Inflammatory macrophage treated with lipopolysaccharide for 1 hour (primary cell): ENCODE measurements at regions not wholly inside any gene's neighbourhood (a gene's known extent, or its start where the extent isn't known, plus 50 kb on each side); places are given as distances from the start of the nearest gene placed in this dataset.

Experiments used
- DNase-seq, 2 donors: peaks; one replicate each; pipeline ENCODE4 v3.0.0-alpha.2; 2020 to 2022

GRCh38 chr3:34200576-34200975, 402.1 kb downstream of the PDCD6IP start:
- DNase-seq = no peak

- DNase-seq = no peak
Measured at GRCh38 chr3:34202975-34203374, 404.5 kb downstream of the PDCD6IP start.

GRCh38 chr3:34203386-34203785, 405.0 kb downstream of the PDCD6IP start:
- no peak for DNase-seq

DNA sequence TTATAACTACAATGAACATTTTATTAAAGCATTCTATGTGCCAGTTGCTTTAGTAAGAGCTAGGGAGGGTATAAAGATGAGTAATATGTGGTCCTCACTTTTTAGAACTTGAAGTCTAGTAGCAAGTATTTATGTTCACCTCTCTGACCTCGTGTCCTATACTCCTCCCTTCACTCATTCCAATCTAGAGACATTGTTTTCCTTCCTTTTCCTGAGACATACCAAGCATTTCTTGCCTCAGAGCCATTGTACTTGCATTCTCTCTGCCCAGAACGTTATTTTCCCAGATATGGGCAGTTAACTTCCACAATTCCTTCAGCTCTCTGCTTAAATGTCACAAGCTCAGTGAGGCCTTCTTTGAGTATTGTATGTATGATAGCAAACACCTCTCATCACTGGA, 408.6 kb downstream of the PDCD6IP start:
- DNase-seq = no peak

DNA sequence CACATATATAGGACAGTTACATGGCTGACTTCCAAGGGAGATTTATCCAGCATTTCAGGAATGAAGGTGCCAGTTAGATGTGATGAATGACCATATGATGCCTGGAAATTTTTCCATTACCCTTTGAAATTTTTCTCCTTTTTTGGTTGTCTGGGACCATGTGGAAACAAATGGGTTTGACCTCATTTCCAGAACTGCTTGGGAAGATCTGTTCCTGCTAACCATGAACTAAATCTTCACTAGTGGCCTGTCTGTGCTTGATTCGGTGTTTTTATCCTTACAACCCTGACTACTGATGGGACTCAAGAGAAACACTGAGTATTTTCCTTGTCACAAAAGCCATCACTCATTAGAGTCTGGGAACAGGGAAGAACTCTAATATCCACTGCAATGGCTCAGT, 409.4 kb downstream of the PDCD6IP start:
- no peak for DNase-seq

GRCh38 chr3:34212175-34212574, 413.7 kb downstream of the PDCD6IP start:
- DNase-seq = peak; percentile 48 to 77

DNA sequence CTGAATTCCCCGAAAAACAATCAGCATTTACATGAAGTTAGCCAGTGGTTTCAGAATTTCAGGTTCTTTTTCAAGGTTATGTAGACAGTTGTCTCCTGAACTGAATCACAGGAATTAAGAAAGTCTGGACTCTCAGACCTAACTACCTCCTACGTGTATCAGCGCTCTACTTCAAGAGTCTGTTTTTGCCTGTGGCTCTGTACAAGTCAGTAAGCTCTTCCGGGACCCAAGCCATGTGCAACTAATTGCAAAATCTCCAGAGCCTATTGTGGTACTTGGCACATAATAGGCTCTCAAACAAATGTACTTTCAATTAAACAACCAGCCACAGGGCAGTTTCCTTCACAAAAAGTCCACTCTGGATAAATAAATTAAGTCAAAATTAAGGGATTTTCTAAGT, 414.2 kb downstream of the PDCD6IP start:
- peak; percentile 48 to 83 for DNase-seq

DNA sequence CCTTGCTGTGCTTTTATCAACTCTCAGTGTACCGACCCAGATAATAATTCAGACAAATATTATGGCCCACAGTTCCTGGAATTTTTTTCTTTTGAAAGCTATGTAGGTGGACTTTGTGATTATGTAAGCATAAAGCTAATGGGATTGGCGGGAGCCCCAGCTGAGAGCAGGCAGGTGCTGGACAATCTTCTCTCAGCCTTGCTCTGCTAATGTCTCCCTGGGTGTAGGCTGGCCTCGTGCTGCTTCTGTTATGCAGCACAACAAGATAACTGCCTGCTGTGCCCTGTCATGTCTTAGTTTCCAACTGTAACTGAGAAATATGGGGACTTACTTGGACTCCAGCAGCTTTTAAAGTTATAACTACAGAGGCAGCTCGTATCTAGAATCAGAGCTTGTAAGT, 415.0 kb downstream of the PDCD6IP start:
- no peak for DNase-seq

GRCh38 chr3:34216711-34217335, 418.4 kb downstream of the PDCD6IP start:
- DNase-seq = no peak

DNA sequence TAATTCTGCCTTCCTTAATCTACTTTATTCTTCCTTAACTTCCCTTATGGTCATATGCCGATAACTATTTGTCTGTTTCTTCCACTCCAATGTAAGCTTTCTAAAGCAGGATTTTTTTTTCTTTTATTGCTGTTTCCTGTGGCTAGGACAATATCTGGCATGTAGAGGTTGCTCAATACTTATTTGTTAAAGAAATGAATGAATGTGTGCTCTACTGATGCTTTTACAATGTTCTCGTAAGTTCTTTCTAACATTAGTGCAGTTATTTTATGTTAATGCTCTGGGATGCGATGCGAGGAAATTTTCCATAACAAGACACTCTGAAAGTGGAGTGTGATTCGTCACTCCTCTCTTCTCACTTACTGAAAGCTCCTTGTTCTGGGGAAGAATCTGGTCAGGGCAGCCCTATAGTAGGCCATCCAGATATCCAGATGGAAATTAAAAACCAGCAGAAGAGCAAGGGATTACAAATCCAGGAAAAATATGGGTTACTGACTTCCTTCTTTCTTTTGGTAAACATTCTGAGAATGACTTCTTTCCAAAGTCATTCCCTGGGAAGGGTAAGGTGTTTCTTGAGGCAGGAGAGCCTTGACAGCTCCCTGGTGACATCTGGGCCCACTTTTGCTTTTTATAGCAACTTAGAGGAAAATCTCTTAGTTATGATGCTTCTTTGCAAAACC, 420.4 kb downstream of the PDCD6IP start:
- DNase-seq = no peak

DNA sequence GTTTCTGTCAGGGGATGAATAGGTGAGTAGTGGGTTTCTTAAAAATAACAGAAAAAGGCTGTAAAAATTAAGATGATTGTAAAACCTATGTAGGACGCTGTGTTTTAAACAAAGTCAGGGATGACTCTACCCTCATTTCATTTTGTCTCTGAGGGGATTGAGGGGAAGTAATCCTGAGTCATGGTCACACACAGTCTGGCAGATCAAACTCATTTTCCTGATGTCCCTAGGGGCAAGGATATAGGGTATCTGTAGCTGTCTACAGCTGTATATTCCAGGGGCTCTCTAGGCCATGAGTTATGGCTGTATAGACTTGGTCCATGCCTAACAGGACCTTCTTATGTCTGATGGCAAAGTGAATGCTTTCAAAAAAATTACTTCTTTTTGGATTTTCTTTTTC, 421.1 kb downstream of the PDCD6IP start:
- no peak for DNase-seq

GRCh38 chr3:34225821-34226366, 427.5 kb downstream of the PDCD6IP start:
- no peak for DNase-seq

GRCh38 chr3:34229876-34230275, 431.4 kb downstream of the PDCD6IP start:
- no peak for DNase-seq

DNA sequence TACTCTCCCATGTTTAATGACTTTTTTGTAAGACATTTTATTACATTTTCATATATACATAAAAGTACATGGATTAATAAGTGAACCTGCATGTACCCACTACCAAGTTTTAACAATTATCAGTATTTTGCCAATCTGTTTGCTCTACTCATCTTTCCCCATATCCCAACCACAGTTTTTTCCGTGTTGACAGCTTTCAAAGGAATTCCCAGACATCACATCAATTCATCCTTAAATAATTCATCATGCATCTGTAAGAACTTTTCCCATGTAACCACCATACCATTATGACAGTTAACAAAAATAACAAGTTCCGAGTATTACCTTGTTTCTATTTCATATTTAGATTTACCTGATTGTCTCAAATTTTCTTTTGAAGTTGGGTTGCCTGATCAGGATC, 436.7 kb downstream of the PDCD6IP start:
- no peak for DNase-seq

DNA sequence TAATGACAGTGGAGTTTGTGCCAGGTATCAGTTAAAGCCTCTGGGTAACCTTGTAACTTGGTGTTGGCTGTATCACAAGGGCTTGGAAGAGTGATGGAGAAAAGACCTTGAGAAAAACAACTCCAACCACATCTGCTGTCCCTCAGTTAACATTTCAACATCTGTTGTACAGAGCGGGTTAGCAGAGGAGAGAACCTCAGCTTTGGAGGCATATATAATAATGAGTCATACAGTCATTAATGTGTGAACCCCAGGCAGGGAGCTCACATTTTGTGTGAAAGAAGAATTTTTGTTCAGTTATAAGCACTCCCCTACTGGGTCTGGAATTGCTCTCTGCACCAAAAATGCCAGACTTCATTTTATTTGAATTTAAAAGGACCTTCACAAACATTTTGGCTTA, 439.5 kb downstream of the PDCD6IP start:
- DNase-seq = no peak

- no peak for DNase-seq
Measured at GRCh38 chr3:34238407-34238806, 440.0 kb downstream of the PDCD6IP start.

GRCh38 chr3:34239287-34239686, 440.9 kb downstream of the PDCD6IP start:
- DNase-seq = no peak

DNA sequence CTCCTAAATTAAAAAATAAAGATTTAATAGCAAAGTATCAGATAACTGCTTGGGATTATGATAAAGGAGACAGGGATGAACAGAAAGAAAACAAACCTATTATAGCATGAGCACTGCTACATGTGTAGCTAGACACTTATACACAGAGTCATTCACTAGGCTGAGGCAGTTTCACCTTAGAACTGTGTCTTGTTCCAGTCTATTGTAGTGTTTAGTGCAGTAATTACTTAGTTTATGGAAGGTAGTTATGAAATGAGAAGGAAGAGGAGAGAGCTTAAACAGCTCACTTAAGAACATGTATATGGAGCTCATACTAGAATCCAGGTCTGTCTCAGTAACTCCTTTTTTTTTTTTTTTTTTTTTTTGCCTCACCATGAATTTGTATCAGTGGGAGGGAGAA, 441.4 kb downstream of the PDCD6IP start:
- DNase-seq = no peak

DNA sequence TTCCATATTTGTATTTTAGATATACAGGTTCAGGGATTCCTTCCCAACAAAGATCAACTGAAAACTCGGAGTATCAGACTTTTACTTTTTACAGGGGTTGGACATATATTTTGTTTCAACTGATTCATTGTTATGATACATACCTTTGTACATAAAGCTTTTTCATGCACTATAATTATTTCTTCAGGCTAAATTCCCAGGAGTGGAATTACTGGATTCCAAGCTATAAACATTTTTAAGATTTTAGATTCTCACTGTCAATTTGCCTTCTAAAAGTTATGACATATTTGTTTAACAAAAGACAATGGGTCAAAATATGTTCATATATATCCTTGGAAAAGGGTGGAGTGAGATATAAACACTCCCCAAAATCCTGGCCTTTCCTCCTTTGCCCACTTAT, 449.0 kb downstream of the PDCD6IP start:
- no peak for DNase-seq

DNA sequence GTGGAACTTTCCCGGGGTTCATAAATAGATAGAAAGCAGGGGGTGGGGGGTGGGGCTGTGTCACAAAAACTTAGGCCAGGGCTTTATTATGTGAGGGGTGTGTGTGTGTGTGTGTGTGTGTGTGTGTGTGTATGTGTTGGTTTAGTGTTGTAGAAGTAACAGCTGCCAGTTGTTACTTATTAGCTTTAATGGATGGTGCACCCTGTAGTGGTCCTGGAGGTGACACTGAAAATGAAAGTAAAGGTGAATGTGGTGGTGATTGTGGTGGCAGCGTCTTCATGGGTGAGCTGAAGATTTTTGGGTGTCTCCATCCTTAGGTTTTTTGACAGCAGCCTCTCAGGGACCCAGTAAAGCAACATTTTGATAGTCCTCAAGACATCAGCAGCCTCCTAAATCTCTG, 449.9 kb downstream of the PDCD6IP start:
- DNase-seq = no peak

DNA sequence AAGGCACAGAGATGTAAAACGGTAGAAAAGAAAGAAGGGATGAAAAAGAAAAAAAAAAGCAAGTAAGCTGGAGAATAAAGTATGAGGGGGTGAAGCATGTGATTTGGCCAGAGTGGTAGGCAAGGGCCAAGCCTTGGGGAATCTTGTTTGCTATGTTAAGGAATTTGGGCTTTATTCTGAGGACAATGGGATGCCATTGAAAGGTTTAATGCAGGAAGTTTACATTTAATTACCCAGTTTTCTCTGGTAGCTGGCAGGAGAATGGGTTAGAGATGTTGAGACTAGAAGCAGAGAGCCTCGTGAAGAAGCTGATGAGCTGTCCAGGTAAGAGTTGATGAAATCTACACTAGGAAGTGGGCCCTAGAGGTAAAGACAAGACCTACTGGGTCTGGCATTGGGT, 455.9 kb downstream of the PDCD6IP start:
- DNase-seq = no peak

DNA sequence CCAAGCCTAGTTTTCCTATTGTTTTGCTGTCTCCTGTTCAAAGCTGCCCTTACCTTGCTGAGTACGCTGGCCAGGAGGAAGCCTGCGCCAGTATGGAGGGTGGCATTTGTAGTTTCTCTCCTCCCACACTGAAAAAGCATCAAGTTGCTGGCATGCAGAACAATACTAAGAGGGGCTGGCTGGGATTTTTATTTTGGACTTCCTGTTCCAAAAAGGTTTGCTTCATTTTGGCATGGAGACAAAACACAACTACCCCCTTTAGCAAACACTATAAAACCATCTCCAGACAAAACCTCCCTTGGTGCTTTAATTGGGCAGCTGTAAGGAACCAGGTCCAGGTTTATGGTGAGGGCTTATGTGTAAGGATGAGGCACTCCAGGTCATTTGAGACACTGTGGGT, 457.6 kb downstream of the PDCD6IP start:
- no peak for DNase-seq

- no peak for DNase-seq
Measured at GRCh38 chr3:34256791-34257190, 458.4 kb downstream of the PDCD6IP start.

- DNase-seq = no peak
Measured at GRCh38 chr3:34258271-34258998, 460.0 kb downstream of the PDCD6IP start.
